Testis (tissue), 2 donors: ENCODE measurements at regions not wholly inside any gene's neighbourhood (a gene's known extent, or its start where the extent isn't known, plus 50 kb on each side); places are given as distances from the start of the nearest gene placed in this dataset.
A peak's percentile ranks its signal among the peaks of the same experiment; 100 is the strongest.

ENCODE experiments used
- DNase-seq: peaks from one replicate; pipeline ENCODE4 v3.0.0-alpha.2; 2019
- H3K27ac ChIP-seq, 2 donors: fragments of 200-600 bp; sonication (generic); one replicate each; pipeline ENCODE4 v1.5.1; 2019
- H3K27me3 ChIP-seq: fragments of 200-600 bp; sonication (generic); one replicate; pipeline ENCODE4 v1.5.1; 2019
- H3K36me3 ChIP-seq: fragments of 200-600 bp; sonication (generic); one replicate; pipeline ENCODE4 v1.5.1; 2017; ENCODE audit warnings: low read depth; ENCODE audit errors: missing control alignments
- H3K4me1 ChIP-seq: fragments of 200-600 bp; sonication (generic); one replicate; pipeline ENCODE4 v1.5.1; 2019
- H3K4me3 ChIP-seq, 2 donors: fragments of 200-600 bp; sonication (generic); one replicate each; pipeline ENCODE4 v1.5.1; 2017 to 2019
- H3K9me3 ChIP-seq: fragments of 200-600 bp; sonication (generic); one replicate; pipeline ENCODE4 v1.5.1; 2017
- CTCF ChIP-seq, 3 experiments: fragments of 450-650 bp in 2 of 3; fragments of 200-600 bp in 1 of 3; sonication (generic) in 1 of 3; IDR thresholded peaks; one replicate each; pipeline ENCODE4 v1.5.1; 2016 to 2019; ENCODE audit warnings: antibody characterized with exemption in 3 of 3, mild to moderate bottlenecking in 2 of 3, moderate library complexity in 1 of 3
- POLR2A ChIP-seq: fragments of 450-650 bp; IDR thresholded peaks from one replicate; pipeline ENCODE4 v1.6.1; 2017; ENCODE audit warnings: antibody characterized with exemption, mild to moderate bottlenecking, moderate library complexity
- WGBS, 2 donors: methylation state at CpG; one replicate each; pipeline ENCODE4 v1.1.5; 2018; 5-methylcytosine and 5-hydroxymethylcytosine counted together
- intact Hi-C: fragments of 100-400 bp; cut with DNase I; formaldehyde crosslinking; loops from one replicate; pipeline ENCODE4 v1.15.1; 2023; ENCODE audit warnings: low total_unique reads
- small RNA-seq, 2 donors: library from RNA; depleted of rRNA; stranded (forward); fragments of <200 nt; gene quantifications; one replicate each; pipeline ENCODE3, GENCODE V24; 2016

DNA sequence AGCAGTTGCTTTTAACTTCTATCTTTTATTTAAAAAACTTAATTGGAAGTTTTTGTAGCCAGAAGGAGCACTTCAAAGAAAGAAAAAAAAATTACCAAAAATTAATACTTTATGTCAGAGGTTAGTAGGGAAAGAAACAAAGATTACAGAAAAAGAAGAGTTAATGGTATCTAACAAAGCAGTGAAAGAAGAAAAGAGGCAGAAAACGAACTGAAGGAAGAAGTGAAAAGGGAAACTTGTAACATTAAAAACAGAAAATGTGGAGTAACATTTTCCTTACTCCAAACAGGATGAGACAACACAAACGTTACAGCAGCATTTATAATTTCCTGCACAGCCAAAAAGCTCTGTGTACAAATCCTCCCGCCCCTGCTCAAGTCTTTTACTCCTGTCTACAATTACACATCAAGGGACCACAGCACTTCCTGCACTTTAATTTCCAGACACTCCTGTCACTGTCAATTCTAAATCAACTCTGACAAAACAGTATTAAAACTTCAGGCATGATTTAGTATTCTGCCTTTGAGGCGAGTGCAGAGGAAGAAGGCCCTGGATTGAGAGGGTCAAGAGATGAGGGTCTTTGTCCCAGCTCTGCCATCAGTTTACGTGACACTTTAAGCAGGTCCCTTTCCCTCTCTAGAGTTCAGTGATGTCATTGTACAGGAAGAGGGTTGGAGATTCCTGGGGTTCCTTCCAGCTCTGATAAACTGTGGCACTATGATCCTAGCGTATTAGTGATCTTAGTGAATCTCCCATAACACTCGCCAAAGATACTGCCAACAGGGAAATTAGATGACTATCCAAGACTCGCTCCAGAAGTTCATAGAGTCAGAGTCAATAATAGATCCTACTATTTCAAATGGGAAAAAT lies 53.2 kb upstream of the LSM14A start:
- Histone ChIP-seq H3K4me1 (no peaks in the 10 kb centered on the region), H3K36me3 (no peaks in the 10 kb centered on the region), H3K9me3 (no peaks in the 10 kb centered on the region), H3K4me3 (no peak overlapping the region), H3K27ac (no peak overlapping the region), H3K27me3 (no peaks in the 10 kb centered on the region)
- no peak for TF ChIP-seq CTCF (IDR thresholded peaks at IDR 0.05)
- no peak for TF ChIP-seq POLR2A
- WGBS, 2 donors = 56 to 65% methylated on average over 8 of the region's 8 CpGs
- intact Hi-C loops = no loop called here
- DNase-seq = no peak

- Histone ChIP-seq H3K36me3 (no peaks in the 10 kb centered on the region), H3K9me3 (no peaks in the 10 kb centered on the region), H3K4me1 (no peaks in the 10 kb centered on the region), H3K27ac (no peak overlapping the region), H3K4me3 (no peak overlapping the region), H3K27me3 (no peaks in the 10 kb centered on the region)
- intact Hi-C loops = no loop called here
- DNase-seq = no peak
- 82 to 83% methylated on average over 11 of the region's 11 CpGs for WGBS, 2 donors
- no peak for TF ChIP-seq CTCF (IDR thresholded peaks at IDR 0.05)
Measured at GRCh38 chr19:34120141-34120540, 52.2 kb upstream of the LSM14A start.

- intact Hi-C loops = no loop called here
- no peaks in the 10 kb centered on the region for H3K36me3 ChIP-seq
- no peak overlapping the region for H3K4me3 ChIP-seq
- no peak for TF ChIP-seq POLR2A
- TF ChIP-seq CTCF (IDR thresholded peaks at IDR 0.05) = peak in 2 of 3 experiments; percentile 46 to 51
- H3K4me1 ChIP-seq = no peaks in the 10 kb centered on the region
- H3K9me3 ChIP-seq = no peaks in the 10 kb centered on the region
- no peaks in the 10 kb centered on the region for H3K27me3 ChIP-seq
- H3K27ac ChIP-seq = no peak overlapping the region
- WGBS, 2 donors = 70 to 74% methylated on average over 8 of the region's 8 CpGs
- peak; percentile 43 for DNase-seq
Measured at GRCh38 chr19:34120846-34121639, 51.3 kb upstream of the LSM14A start.

Small RNA genes lying in the stretch of these regions (small RNA-seq; reads per million reads assigned to genes)
- gene RN7SL150P (0 reads per million in 2 donors), gene RPS4XP23 (0 reads per million in 2 donors)
